ENCODE measurements at regions not wholly inside any gene's neighbourhood (a gene's known extent, or its start where the extent isn't known, plus 50 kb on each side); places are given as distances from the start of the nearest gene placed in this dataset.

DNA sequence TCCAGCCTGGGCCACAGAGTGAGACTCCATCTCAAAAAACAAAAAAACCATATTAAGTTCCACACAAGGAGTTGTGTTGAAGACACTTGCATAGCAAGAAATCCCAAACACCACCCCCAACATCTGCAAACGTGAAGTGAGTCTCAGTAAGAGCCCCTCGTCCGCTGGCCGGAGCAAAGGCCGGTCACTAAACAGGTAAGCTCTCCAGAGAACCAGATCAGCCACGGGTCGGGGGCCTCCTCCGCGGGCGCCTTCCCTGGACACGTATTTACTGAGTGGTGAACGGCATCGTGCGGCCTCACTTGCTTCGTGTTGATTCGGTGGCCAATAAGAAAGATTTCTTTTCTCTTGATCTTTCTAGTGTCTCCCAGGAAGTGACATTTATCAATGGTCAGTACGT is 93.6 kb downstream of the MRPL36 start:
- no peak for DNase-seq

DNA sequence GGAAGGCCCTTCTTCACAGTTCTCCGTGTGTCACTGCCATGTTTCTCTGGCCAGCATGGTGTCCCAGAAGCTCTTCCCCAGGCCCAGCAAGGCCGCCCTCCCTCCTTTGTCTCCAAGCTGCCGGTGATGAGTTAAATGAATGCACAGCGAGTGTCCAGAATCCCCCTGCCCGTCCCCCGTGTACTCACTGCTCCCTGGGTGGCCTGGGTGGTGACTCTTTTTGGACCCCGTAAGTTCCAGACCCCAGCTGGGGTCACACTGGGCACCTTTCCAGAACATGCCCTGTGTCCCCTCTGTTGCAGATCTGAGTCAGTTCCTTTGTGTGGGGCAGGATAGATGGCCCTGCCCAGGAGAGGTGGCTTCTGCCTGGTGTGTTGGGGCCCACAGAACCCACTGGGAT is 95.0 kb downstream of the MRPL36 start:
- no peak for DNase-seq

DNA sequence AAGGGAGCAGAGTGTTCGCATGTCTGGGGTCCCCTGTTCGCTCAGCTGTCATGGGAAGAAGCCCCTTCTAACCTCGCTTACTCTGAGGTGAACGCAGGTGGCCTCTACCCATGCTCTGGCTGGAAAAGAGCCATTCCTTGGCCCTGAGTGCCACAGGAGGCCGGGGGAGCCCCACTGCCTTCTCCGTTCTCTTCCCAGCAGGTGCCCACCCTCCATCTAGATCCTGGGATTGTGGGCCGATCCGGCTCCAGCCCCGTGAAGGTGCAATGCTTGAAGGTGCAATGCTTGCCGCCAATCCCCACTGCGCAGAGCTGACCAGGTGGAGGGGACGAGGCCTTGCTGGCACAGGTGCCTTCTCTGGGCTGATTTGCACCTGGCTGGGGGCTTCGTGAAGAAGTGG is 95.4 kb downstream of the MRPL36 start:
- DNase-seq: no peak

DNA sequence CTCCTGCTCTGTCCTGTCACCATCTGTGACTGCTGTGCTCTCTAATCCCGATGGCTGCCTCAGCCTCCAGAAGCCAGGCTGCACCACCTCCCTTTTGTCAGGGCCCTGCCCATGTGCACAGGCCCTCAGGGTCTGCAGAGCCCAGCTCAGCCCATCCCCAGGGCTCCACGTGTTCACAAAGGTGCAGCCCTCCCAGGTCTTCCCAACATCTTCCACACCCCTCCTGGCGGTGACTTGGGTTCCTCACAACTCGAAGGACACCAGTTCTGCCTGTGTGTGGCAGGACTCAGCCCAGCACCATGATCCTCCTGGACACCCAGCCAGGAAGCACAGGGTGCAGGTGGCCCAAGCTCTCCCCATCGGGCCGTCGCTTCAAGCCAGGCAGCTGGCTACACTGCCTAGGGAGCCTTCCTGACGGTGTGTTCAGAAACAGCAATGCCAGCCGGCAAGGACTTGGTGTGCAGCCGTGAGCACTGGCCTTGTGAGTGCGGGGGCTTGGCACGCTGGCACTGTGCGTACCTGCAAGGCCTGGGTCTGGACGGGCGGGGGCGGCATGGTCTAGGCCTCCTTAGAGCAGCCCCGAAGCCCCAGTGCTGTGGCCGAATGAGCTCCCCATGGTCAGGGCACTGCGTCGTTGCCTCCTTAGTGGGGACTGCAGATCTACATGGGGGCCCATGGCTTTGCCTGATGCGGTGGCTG is 96.1 kb downstream of the MRPL36 start:
- DNase-seq: no peak

DNA sequence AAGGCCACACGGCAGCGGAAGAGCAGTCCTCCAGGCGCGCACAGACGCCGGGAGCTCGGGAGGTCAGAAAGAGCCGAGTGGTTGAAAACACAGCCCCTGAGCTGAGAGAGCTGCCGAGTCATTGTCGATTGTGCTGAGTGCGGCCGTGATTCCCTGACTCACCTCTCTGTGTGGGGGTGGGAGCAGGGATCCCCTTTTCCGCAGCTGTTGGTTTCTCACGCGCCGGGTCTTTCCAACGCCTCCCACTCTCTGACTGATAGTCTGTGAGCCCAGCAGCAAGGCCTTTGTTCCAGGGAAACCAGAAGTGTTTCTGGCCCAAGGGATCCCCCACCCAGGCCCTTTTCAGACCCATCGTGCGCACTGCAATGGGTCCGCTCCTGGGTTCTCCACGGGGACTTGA is 97.3 kb downstream of the MRPL36 start:
- DNase-seq: no peak

DNA sequence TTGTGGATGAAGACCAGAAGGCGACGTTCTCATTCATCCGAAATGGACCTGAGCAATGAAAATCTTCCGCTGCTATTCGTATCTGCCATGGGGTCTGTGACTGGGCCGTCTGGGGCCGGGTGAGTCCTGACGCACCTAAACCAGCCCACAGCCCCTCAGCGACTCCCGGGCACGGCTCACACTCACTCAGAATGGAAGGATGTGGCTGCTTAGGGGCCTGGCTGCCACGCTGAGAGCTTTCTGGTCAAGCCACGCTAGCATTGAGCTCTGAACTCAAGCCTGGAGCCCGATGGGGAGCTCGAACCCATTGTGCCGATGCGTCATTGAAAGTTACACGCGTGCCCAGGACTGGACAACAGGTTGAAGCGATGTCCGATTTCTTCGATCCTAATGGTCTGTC is 97.8 kb downstream of the MRPL36 start:
- no peak for DNase-seq

DNA sequence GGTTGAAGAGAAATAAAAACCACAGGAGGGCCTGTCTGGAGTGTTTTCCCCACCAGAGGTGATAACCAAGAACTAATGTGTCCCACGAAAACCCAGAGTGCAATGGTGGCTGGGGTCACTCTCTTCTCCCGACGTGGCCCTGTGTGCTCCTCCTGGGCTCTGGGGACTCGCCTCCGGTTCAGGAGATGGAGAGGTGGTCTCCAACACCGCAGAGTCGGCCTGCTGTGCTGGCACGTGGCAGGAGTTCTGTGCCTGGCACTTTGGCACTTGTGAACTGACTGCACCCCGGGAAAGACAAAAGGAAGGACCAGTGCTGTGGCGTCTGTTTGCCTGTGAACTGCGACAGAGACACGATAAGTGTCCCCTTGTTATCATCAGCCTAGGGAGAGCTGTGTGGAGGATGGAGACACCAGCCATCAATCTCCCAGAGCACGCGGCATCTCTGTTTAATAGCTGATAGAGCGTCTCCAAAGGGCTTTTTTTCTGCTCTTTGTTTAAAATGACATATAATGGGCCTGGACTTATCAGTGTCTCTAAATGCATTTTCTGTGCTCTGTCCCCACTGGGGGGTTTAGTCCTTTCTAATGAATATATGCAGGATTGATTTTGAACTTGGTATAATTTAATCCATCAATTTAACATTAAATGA is 98.3 kb downstream of the MRPL36 start:
- DNase-seq: no peak

DNA sequence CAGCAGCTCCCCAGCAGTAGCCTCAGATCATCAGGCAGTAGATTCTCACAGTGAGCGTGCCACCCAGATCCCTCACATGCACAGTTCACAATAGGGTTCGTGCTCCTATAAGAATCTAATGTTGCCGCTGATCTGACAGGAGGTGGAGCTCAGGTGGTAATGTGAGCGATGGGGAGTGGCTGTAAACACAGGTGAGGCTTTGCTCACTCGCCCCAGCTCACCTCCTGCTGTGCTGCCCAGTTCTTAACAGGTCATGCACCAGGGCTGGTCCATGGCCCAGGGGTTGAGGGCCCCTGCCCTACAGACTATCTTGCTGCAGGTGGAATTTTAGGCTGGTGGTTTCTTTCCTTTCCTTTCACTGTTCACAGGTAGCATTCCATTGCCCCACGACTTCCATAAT is 100.2 kb downstream of the MRPL36 start:
- DNase-seq: no peak

DNA sequence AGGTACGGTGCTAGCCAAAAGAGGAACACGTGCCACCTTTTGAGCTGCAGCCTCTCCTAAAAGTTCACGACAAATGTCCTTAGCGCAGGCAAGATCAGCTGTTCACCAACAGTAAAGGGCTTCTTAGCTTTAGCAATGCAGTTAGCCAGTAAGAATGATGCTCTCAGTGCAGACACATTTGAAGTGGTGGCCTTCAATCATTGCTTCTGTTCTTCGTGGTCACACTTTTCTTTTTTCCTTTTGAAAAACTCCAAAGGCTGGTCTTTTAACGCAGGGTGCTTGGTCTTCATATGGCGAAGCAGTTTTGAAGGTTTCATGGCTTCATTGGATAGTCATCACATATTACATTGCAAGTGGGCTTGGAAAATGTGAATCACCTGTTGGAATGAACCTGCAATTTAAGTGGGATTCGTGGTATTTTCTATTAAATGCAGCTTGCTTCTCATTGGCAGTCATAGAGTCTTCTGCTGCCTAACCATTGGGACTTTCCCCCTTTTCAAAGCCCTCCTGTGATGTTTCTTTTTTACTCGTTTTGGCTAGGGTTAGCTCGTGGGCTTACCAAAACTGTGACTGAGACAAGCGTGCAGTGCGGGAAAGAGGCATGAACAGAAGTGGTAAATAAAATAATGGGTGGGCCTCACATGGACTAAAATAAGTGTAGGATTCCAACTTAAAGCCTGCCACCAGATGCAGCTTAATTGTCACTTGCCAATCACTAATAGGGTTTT is 100.9 kb downstream of the MRPL36 start:
- DNase-seq: no peak

DNA sequence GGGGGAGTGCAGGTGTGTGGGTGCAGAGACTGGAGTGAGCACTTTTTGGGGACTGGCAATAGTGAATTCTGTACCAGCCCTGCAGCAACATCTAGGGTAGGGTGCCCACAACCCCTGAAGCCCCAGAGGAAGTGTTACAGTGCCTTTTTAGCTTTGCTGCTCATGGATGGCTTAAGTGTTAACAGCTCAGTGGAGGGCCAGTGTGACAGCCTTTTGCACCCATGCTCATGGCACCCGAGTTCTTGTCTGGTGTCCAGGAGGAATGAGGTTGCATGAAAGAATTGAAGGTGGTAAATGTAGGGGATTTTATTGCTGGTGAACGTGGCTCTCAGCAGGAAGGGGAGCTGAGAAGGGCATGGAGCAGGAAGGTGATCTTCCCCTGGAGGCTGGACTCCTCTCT is 107.3 kb downstream of the MRPL36 start:
- DNase-seq: no peak

DNA sequence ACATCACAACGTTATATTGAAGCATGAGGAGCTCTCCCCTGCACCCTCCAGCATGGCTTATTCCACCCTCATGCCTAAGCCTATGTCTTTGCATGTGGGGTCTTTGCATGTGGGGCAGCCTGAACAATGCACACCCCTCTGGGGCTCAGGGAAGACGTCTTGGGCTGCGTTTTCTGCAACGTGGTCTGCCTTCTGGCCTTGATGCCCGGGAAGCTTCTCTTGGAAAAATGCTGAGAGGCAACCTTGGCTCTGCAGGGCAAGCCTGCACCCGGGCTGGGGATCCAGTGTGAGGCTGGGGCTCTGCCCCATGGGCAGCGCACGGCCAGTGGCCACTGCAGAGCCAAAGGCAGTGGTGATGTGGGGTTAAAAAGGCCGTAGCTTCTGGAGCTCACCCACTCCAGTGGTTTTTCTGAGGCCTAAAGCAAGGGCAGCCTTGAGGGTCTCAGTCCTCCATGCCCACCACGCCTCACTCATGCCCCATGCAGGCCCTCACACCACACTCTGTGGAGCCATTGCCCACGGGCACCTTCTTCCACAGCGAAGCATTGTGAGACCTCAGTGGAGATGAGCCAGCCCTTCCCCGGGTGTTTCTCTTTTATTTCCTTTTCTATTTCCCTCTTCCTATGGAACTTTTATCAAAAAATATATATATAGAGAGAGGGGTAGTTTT is 112.2 kb downstream of the MRPL36 start:
- DNase-seq: no peak

DNA sequence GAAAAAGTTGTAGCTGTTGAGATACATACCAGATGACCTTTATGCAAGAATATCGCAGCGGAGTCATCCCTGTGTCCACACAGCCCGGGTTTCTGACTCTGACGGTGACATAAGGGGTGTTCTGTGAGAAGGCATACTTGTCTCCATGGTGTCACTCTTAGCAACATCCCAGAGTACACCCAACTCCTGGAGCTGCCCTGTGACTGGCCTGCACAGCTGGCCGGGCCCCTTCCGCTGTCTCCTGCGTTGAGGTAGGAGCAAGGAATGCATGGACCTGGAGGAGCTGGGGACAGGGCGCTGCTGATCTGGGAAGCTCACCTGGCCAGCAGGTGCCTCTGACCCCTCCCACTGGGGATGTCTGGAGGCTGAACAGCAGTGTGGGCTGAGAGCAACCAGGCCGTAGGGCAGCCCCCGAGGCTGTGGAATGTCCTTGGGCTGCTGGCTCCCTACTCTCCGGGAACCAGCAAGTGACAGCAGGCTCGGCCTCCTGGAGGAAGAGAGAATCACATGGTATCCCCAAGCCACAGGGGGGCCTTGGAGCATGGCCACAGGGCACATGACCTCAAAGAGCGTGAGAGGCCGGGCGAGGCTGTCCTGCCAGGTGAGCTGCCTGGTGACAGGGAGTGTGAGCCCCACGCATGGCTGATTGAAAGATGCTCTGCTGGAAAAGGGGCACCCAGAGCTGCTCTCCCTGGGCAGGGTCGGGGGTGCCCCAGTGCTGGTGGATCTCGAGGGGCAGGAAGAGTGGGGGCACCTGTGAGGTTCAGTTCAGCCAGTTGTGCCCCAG is 113.4 kb downstream of the MRPL36 start:
- DNase-seq: no peak

DNA sequence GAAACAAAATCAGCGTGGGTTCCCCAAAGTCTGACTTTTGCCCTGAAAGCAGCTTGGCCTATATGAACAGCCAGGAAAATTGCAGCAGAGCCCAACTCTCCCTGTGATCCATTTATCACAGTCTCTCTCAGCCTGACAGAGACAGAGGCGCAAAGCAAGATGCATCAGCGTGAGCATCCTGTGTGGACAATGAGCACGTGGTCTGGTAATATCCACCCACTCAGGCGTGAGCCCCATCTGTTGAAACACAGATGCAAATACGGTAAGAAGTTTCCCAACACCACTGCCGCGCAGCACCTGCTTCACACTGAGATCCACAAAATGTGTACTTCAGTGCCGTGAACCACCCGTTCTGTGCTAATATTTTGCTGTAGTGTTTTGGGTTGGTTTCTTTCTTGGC is 114.6 kb downstream of the MRPL36 start:
- no peak for DNase-seq

DNA sequence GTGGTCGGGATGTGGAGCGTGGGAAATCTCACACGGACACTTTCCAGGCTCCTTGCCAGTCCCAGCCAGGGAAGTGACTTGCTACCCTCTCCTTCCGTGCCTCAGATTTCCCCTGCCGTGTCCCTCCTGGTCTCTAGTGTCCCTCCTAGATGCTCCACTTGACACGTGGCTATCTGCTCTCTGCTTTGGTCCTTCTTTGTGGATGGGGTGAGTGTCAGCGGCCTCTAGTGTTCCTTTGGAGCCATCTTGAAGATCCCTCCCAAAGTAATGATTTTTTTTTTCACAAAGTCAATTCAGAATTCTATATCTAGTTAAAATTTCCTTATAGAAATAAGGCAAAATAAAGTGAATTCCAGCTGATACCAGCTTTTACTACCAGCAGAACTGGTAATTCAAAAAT is 117.7 kb downstream of the MRPL36 start:
- no peak for DNase-seq

DNA sequence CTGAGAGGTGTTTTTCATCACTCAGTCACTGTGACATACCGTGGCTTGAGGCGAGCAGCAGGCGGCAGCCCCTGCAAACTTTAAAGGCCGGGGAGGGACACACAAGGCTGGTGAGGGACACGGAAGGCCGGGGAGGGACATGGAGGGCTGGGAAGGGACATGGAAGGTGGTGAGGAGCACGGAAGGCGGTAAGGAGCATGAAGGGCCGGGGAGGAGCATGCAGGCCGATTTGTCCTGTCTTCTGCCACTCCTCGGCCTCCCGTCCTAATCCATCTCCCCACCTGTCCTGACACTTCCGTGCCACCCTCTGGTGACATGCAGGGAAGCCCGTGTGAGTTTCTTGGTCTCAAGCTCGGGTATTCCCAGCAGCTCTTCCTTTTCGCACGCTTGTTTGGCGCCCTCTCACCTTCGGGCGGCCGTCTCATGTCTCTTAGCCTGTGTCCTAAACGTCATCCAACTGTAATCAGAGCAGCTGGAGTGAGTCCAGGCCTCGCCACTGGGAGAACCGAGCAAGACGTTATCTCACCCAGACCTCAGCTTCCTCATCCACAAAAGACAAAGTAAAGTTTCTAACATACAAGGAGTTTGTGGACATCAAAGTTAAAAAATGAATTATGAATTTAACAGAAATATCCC is 126.5 kb downstream of the MRPL36 start:
- no peak for DNase-seq

DNA sequence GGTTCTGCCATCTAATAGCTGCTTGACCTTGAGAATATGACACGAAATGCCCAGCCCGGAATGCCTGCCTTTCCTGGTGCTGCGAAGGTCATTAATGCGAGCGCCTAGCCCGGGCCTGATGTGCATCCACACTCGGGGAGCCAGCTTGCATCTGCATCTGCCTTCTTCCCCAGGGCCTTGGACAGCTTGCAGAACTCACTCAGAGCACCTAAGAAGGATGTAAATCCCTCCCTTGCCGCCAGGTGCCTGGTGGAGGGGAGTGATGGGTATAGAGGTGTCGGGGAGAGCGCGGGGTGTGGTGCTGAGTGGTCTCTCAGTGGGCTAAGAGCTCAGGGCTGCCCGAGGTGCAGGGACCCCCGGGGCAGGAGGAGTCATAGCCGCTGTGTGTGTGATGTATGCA is 127.2 kb downstream of the MRPL36 start:
- DNase-seq: no peak

DNA sequence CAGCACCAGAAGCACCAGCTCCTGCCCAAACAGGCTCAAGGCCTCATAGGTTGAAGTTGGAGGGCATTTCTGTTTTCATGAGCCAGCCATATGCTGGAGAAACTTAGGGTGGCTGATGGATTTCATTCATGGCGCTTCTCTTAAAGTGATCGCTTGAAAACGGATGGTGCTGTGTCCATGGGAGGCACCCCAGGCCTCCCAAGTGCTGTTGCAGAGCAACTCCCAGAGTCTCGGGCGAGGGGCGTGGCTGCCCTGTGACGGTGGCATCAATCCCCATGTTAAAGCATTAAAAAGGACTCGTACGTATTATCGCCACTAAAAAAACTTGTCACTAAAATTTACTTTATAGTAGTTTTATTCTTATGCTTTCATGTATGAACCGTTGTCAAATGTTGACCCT is 128.3 kb downstream of the MRPL36 start:
- no peak for DNase-seq

DNA sequence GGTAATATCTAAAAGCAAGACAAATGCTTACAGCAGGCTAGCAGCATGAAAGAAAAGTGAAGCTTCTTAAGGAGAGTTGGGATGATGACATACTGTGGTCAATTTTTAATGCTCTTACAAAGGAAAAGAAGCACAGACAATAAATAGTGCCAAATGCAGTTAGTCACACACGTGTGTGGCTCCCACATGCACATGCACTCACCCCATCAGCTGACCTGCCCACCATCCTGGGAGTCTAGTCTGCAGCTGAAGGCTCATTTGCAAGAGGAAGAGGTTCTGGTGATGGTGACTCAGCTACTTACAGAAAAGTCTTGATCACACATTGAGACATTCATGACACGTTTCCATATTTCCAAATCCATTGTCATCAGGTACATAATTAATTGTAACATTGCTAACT is 129.3 kb downstream of the MRPL36 start:
- DNase-seq: no peak

DNA sequence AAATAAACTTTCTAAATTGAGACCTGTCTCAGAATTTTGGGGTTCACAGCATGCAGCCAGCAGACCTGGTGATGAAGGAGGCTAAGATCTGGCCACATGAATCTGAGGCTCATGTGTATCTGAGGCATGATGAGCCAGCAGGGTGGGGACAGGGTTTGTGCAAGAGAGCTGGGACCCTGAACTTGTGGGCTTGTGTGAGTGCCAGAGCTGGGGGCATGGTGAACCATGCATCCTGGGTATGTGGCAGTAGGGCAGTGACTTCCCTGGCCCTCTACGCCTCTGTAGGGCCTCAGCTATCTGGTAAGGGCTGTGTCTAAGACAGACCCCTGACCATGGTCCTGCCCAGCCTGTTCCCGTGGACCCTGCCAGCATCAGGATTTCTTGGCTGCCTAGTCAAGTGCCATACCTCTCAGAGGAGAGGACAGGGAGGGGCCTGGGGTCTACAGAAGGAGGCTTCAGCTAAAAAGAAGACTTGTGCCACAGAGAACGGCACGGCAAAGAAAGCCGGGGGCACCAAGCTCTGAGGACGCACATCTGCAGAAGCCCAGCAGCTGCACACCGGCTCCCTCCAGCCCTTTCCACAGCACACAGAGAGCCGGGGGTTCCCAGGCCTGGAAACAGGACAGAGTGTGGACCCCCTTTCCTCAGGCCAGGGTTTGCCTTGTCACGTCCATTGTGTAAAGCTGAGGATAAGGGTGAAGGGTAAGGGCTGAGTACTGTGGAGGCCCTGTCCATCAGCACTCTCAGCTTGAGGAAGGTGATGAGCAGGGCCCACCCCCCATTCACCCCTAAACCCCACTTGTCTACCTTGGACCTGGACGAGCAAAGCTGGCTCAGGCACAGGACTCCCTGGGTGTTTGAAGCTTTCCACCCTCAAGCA is 130.1 kb downstream of the MRPL36 start:
- DNase-seq: no peak

DNA sequence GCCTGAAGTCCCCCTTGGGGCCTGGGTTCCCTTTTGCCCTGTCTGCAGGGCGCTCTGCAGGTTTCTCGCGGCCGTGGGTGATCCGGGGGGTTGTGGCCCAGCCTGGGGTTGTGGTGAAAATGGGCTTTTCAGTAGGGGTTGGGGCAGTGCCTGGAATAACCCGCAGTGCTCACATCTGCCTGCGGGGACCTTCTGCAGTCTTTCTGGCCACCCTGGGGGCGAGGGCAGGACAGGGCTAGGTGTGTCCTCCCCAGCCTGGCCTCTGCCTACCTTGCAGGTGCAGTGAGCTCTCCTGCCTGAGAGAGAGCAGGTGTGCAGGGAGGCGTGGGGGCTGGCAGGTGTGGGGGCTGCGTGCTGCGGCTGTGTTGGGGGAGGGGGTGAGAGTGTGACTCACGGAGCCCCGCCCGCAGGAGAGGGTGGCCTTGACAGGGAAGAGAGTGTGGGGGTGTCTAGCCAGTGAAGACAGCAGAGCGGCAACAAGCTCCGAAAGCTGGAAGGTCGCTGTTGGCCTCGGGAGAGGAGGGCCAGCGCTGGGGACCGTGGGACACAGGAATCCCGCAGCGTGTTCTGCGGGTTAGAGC is 131.4 kb downstream of the MRPL36 start:
- no peak for DNase-seq

Data from muscle of arm (tissue), 1 donor.